B cell (primary cell): ENCODE measurements at regions not wholly inside any gene's neighbourhood (a gene's known extent, or its start where the extent isn't known, plus 50 kb on each side); places are given as distances from the start of the nearest gene placed in this dataset.

Experiments
- ATAC-seq: fragments of 200-7000 bp; cut with Tn5 transposase; one replicate; pipeline ENCODE4 v1.10.0; 2021; ENCODE audit warnings: low read depth, mild to moderate bottlenecking, moderate number of reproducible peaks, moderate library complexity
- CTCF ChIA-PET: fragments of 350-600 bp; sonication (Branson Sonifier 250); formaldehyde crosslinking; loops from one replicate; lab custom pipeline; 2021; ENCODE audit warnings: antibody characterized with exemption, inconsistent platforms; lab: Charles Lee
- POLR2A ChIA-PET: fragments of 350-600 bp; sonication (Branson Sonifier 250); formaldehyde crosslinking; loops from one replicate; lab custom pipeline; 2021; ENCODE audit warnings: antibody characterized with exemption; lab: Charles Lee
- DNase-seq: peaks from one replicate; pipeline ENCODE4 v3.0.0; 2013
- H2AFZ ChIP-seq: 2 replicates; pipeline ENCODE4 v1.6.1; 2012; ENCODE audit warnings: mild to moderate bottlenecking, low read depth, low read length; ENCODE audit not compliant: insufficient read depth, poor library complexity, severe bottlenecking
- H3K27ac ChIP-seq, 2 donors: 1 replicate in 1 of 2; 2 replicates in 1 of 2; pipeline ENCODE4 v1.5.1; 2012 to 2013; ENCODE audit warnings: low read length in 2 of 2, mild to moderate bottlenecking in 2 of 2, moderate library complexity in 1 of 2
- H3K27me3 ChIP-seq, 4 experiments: fragments of 200-600 bp in 1 of 4; sonication (generic) in 1 of 4; replicated peaks in 1 of 4; 1 replicate in 2 of 4; 2 replicates in 2 of 4; pipeline versions ENCODE4 v1.6.1 to v1.7.0; 2013 to 2016; ENCODE audit warnings: low read length in 3 of 4, mild to moderate bottlenecking in 2 of 4, mixed read lengths in 1 of 4, moderate library complexity in 1 of 4; ENCODE audit not compliant: insufficient read depth in 4 of 4, control insufficient read depth in 3 of 4; ENCODE audit errors: control extremely low read depth in 1 of 4
- H3K36me3 ChIP-seq, 2 experiments: replicated peaks in 1 of 2; 1 replicate in 1 of 2; 2 replicates in 1 of 2; pipeline versions ENCODE4 v1.6.1 to v1.7.1; 2013; ENCODE audit warnings: low read length in 1 of 2; ENCODE audit not compliant: insufficient read depth in 2 of 2, control insufficient read depth in 1 of 2; ENCODE audit errors: control extremely low read depth in 1 of 2, extremely low read depth in 1 of 2
- H3K4me1 ChIP-seq, 2 donors: fragments of 200-600 bp in 1 of 2; sonication (generic) in 1 of 2; 1 replicate in 1 of 2; 2 replicates in 1 of 2; pipeline versions ENCODE4 v1.5.1 to v1.6.1; 2013 to 2017; ENCODE audit warnings: low read length in 2 of 2; ENCODE audit not compliant: control insufficient read depth in 2 of 2, insufficient read depth in 2 of 2
- H3K4me2 ChIP-seq: replicated peaks from 2 replicates; pipeline ENCODE3; 2012; ENCODE audit warnings: mild to moderate bottlenecking, low read depth, low read length; ENCODE audit not compliant: poor library complexity, severe bottlenecking
- H3K4me3 ChIP-seq, 5 experiments: fragments of 200-600 bp in 1 of 5; sonication (generic) in 1 of 5; 1 replicate in 3 of 5; 2 replicates in 2 of 5; pipeline versions ENCODE4 v1.5.1 to v1.7.0; 2011 to 2016; ENCODE audit warnings: low read length in 4 of 5, mild to moderate bottlenecking in 4 of 5, low read depth in 2 of 5, control low read depth in 1 of 5, moderate library complexity in 1 of 5; ENCODE audit not compliant: insufficient read depth in 1 of 5; ENCODE audit errors: control extremely low read depth in 1 of 5, extremely low read depth in 1 of 5
- H3K79me2 ChIP-seq: fragments of 200-600 bp; sonication (generic); one replicate; pipeline ENCODE4 v1.6.0; 2016; ENCODE audit warnings: low read length; ENCODE audit not compliant: control insufficient read depth, insufficient read depth
- H3K9ac ChIP-seq: fragments of 200-600 bp; sonication (generic); 2 replicates; pipeline ENCODE4 v1.6.1; 2017; ENCODE audit warnings: mild to moderate bottlenecking, low read length, moderate library complexity
- H3K9me3 ChIP-seq, 3 donors: one replicate each; pipeline versions ENCODE4 v1.6.1 to v1.7.1; 2013; ENCODE audit warnings: low read length in 2 of 3; ENCODE audit not compliant: control insufficient read depth in 2 of 3, insufficient read depth in 1 of 3; ENCODE audit errors: control extremely low read depth in 1 of 3
- H4K20me1 ChIP-seq: 2 replicates; pipeline ENCODE4 v1.6.0; 2012; ENCODE audit warnings: mild to moderate bottlenecking, low read length; ENCODE audit not compliant: insufficient read depth, control insufficient read depth, poor library complexity, severe bottlenecking
- H3K27ac Mint-ChIP-seq: one replicate; pipeline ENCODE4 v1.8.0; 2021; ENCODE audit warnings: mixed read lengths
- H3K27me3 Mint-ChIP-seq: one replicate; pipeline ENCODE4 v1.8.0; 2021; ENCODE audit warnings: mixed read lengths
- H3K4me1 Mint-ChIP-seq: one replicate; pipeline ENCODE4 v1.8.0; 2021; ENCODE audit warnings: mixed read lengths
- H3K4me3 Mint-ChIP-seq: one replicate; pipeline ENCODE4 v1.8.0; 2021; ENCODE audit warnings: mixed read lengths
- H3K9me3 Mint-ChIP-seq: one replicate; pipeline ENCODE4 v1.8.0; 2022; ENCODE audit warnings: mixed read lengths; ENCODE audit not compliant: insufficient read depth
- CTCF ChIP-seq: fragments of 200-600 bp; IDR thresholded peaks from one replicate; pipeline ENCODE4 v1.8.0; 2022; ENCODE audit warnings: antibody characterized with exemption, mild to moderate bottlenecking
- EZH2 ChIP-seq: IDR thresholded peaks from 2 replicates; pipeline ENCODE4 v1.6.1; 2012; ENCODE audit warnings: borderline replicate concordance, low read depth, mild to moderate bottlenecking, moderate library complexity, low read length; ENCODE audit not compliant: insufficient read depth, poor library complexity, severe bottlenecking
- WGBS: methylation state at CpG from one replicate; pipeline ENCODE4 v1.1.5; 2013; ENCODE audit warnings: missing lambda C conversion rate; ENCODE audit not compliant: insufficient coverage; 5-methylcytosine and 5-hydroxymethylcytosine counted together
- intact Hi-C: fragments of 100-400 bp; cut with micrococcal nuclease; formaldehyde crosslinking; loops from one replicate; pipeline ENCODE4 v1.10.0; 2022

DNA sequence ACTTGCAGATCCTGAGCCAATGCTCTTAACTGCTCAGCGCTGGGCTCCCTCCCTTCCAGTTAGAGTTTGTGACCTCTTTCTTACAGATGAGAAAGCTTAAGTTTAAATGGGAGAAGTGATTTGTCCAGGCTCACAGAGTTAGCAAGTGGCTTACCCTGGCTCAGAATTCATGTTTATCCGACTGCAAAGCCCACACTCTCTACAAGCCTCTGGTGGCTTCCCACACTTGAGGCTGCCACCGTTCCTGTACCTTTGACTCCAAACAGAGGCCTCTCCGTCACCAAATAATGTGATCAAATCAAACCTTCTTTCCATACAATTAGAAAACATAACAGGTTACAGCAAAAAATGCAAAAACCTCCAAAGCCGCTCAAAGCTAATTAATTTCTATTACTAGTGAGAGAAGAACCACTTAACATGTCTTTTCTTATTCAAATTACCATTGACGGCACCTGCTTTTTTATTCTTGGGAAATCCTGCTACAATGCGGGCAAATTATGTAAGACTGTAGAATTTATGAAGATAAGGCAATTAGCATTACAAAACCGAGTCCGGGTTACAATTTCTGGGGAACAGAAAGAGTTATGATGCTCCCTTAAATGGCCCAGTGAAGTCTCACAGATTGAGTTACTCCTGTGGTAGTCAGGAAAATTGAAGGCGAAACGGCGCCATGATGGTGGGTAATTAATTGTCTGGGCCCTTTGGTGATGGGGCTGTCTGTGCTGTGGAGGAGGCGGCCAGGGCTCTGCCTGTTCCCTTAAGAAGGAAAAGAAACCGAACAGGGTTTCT lies 324.3 kb upstream of the POU3F1 start:
- Histone ChIP-seq H3K79me2 (no peaks in the 10 kb centered on the region), H4K20me1 (no peaks in the 10 kb centered on the region), H3K4me2 (no peak overlapping the region), H3K4me1 (no peaks in the 10 kb centered on the region), H3K27me3 (peaks cover 0 to 5% (median 0%) of the 10 kb centered on the region in 4 experiments), H3K9me3 (peaks cover 0 to 15% (median 9%) of the 10 kb centered on the region in 3 donors), H3K4me3 (no peak overlapping the region), H3K36me3 (no peaks in the 10 kb centered on the region), H3K9ac (no peak overlapping the region), H3K27ac (no peak overlapping the region), H2AFZ (no peak overlapping the region)
- peaks cover 3% of the 10 kb centered on the region for H3K27me3 Mint-ChIP-seq
- H3K27ac Mint-ChIP-seq, result no peak overlapping the region
- no peak overlapping the region for H3K4me3 Mint-ChIP-seq
- ChIA-PET CTCF (no interaction called here), POLR2A (no interaction called here)
- DNase-seq (no peak), ATAC-seq (no peak)
- TF ChIP-seq CTCF (no peak), EZH2 (no peak)
- H3K4me1 Mint-ChIP-seq, result peaks cover 4% of the 10 kb centered on the region
- intact Hi-C loops, result no loop called here
- peaks cover 14% of the 10 kb centered on the region for H3K9me3 Mint-ChIP-seq
- WGBS, result 65% methylated on average over 8 of the region's 14 CpGs

GRCh38 chr1:38365242-38365641 lies 318.6 kb upstream of the POU3F1 start:
- H3K36me3 ChIP-seq, result no peaks in the 10 kb centered on the region
- no peaks in the 10 kb centered on the region for H3K79me2 ChIP-seq
- intact Hi-C loops, result loop anchor here (10.0 kb wide), 1 partner anchor 140 kb away; no protein-coding TSS in a partner anchor
- ChIA-PET CTCF (no interaction called here), POLR2A (no interaction called here)
- H3K4me1 Mint-ChIP-seq, result no peaks in the 10 kb centered on the region
- no peaks in the 10 kb centered on the region for H4K20me1 ChIP-seq
- H3K9ac ChIP-seq, result no peak overlapping the region
- H3K4me1 ChIP-seq, result no peaks in the 10 kb centered on the region
- TF ChIP-seq CTCF, result no peak
- TF ChIP-seq EZH2, result no peak
- no peak overlapping the region for H2AFZ ChIP-seq
- ATAC-seq (no peak), DNase-seq (no peak)
- no peak overlapping the region for H3K4me2 ChIP-seq
- no peak overlapping the region for H3K27ac ChIP-seq
- H3K9me3 Mint-ChIP-seq, result no peaks in the 10 kb centered on the region
- no peaks in the 10 kb centered on the region for H3K9me3 ChIP-seq
- no peak overlapping the region for H3K4me3 Mint-ChIP-seq
- no peak overlapping the region for H3K4me3 ChIP-seq
- H3K27me3 ChIP-seq, result peaks cover 0 to 5% (median 0%) of the 10 kb centered on the region in 4 experiments
- peaks cover 3% of the 10 kb centered on the region for H3K27me3 Mint-ChIP-seq
- WGBS, result no CpG with 5 or more reads among the region's 1 CpG
- H3K27ac Mint-ChIP-seq, result no peak overlapping the region
